NCI-H524 treated with DMSO at 0.1 percent for 48 hours (cell line): ENCODE measurements at regions not wholly inside any gene's neighbourhood (a gene's known extent, or its start where the extent isn't known, plus 50 kb on each side); places are given as distances from the start of the nearest gene placed in this dataset.
"Not testable (repeated sequence)": the region's sequence is repeated elsewhere in the genome, so short reads cannot be mapped to it uniquely, and the experiment has no call there.

Experiments
- DNase-seq: peaks from one replicate; lab custom pipeline; 2025; lab: John Stamatoyannopoulos, UW

GRCh38 chr12:43252585-43252984, 299.4 kb downstream of the ADAMTS20 start:
- no peak for DNase-seq

- no peak for DNase-seq
Observed at GRCh38 chr12:43245947-43246346, 306.1 kb downstream of the ADAMTS20 start.

GRCh38 chr12:43241986-43242385, 310.0 kb downstream of the ADAMTS20 start:
- DNase-seq: no peak

- no peak for DNase-seq
Observed at GRCh38 chr12:43238281-43238680, 313.7 kb downstream of the ADAMTS20 start.

- DNase-seq: no peak
Observed at GRCh38 chr12:43237238-43237879, 314.6 kb downstream of the ADAMTS20 start.

GRCh38 chr12:43235721-43236120, 316.3 kb downstream of the ADAMTS20 start:
- no peak for DNase-seq

GRCh38 chr12:43233861-43234260, 318.1 kb downstream of the ADAMTS20 start:
- DNase-seq: no peak

- no peak for DNase-seq
Observed at GRCh38 chr12:43226151-43226550, 325.9 kb downstream of the ADAMTS20 start.

GRCh38 chr12:43224190-43224805, 327.7 kb downstream of the ADAMTS20 start:
- not testable (repeated sequence) for DNase-seq

GRCh38 chr12:43222796-43223195, 329.2 kb downstream of the ADAMTS20 start:
- DNase-seq: no peak

- DNase-seq: no peak
Observed at GRCh38 chr12:43221216-43221615, 330.8 kb downstream of the ADAMTS20 start.

GRCh38 chr12:43216490-43216889, 335.5 kb downstream of the ADAMTS20 start:
- no peak for DNase-seq

- DNase-seq: peak; percentile 51
Observed at GRCh38 chr12:43214166-43214565, 337.8 kb downstream of the ADAMTS20 start.

- no peak for DNase-seq
Observed at GRCh38 chr12:43213608-43214007, 338.4 kb downstream of the ADAMTS20 start.

GRCh38 chr12:43210485-43211192, 341.4 kb downstream of the ADAMTS20 start:
- no peak for DNase-seq

- no peak for DNase-seq
Observed at GRCh38 chr12:43208627-43209026, 343.4 kb downstream of the ADAMTS20 start.

GRCh38 chr12:43208221-43208620, 343.8 kb downstream of the ADAMTS20 start:
- DNase-seq: no peak

GRCh38 chr12:43206396-43206795, 345.6 kb downstream of the ADAMTS20 start:
- DNase-seq: no peak

GRCh38 chr12:43198608-43199007, 353.4 kb downstream of the ADAMTS20 start:
- DNase-seq: no peak

GRCh38 chr12:43196268-43196907, 355.6 kb downstream of the ADAMTS20 start:
- DNase-seq: no peak

- not testable (repeated sequence) for DNase-seq
Observed at GRCh38 chr12:43193096-43193495, 358.9 kb downstream of the ADAMTS20 start.

- DNase-seq: not testable (repeated sequence)
Observed at GRCh38 chr12:43192442-43192841, 359.6 kb downstream of the ADAMTS20 start.

- no peak for DNase-seq
Observed at GRCh38 chr12:43180242-43180641, 371.8 kb downstream of the ADAMTS20 start.
